ENCODE measurements at regions not wholly inside any gene's neighbourhood (a gene's known extent, or its start where the extent isn't known, plus 50 kb on each side); places are given as distances from the start of the nearest gene placed in this dataset.

DNA sequence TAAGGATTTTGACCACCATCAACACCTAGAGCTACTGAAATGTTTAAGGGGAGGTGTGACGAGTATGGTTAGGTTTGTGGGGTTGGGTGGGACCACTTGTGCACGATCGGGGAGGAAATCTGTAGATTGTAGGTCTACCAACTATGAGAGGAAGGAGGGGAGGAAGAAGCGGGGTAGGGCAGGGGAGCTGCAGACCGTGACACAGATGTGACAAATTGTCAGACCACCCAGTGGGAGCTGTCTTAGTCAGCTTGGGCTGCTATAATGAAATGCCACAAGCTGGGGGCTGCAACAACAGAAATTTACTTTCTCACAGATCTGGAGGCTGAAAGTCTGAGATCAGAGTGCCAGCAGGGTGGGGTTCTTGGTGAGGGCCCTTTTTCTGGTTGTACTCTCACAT is 62.2 kb upstream of the ARGLU1 start:
- DNase-seq (ENCODE audit: low read depth), result no peak

DNA sequence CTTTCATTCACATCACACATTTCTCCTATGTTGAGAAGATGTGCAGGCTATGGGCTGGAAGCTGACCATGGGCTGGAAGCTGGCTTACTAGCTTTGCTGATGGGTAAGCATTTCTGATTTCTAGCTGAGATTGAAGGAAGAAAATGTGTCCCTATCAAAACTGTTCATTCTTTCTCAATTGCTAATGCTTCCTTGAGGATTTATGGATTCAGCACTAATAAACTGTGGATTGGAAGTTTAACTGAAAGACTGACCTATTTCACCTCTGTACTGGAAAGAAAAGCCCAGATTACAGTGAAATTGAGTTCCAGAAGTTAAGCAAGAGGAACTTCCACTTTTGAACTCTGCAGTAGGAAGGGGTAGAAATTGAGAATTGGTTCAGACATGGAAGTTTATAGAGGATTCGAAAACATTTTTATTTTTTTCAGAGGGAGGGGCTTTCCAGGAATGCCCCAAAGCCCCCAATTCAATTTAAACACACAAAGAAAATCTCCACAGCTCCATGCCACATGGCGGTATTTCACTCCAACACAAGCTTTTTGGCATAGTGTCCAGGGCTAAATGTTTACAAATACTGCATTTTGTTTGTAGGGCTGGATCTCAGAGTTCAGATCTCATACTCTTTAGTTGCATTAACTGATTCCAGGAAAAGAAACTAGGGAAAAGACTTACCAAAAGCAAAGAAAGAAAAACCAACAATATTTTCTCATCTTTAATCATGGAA is 61.2 kb upstream of the ARGLU1 start:
- no peak for DNase-seq (ENCODE audit: low read depth)

GRCh38 chr13:106626473-106626872 is 58.5 kb upstream of the ARGLU1 start:
- DNase-seq (ENCODE audit: low read depth), result no peak

GRCh38 chr13:106625578-106625977 is 57.6 kb upstream of the ARGLU1 start:
- DNase-seq (ENCODE audit: low read depth), result no peak

- DNase-seq (ENCODE audit: low read depth), result no peak
Observed at GRCh38 chr13:106623799-106624460, 56.0 kb upstream of the ARGLU1 start.

DNA sequence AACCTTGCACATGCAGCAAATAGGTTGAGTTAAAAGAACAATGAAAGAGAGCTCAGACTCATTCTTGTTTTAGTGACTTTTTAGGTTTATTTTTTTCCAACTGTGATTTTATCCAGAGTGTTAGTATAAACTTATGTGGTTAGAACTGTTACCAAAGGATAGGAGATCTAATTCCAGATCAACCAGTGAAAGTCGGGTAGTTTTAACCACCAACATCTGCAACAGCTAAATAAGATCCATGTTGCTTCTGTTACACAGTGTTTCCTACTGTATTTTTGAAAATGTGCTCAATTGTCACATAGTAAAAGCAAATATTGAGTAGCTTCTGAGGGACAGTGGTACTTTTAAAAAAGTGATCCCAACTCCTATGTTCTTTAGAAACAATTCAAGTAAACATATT is 53.9 kb upstream of the ARGLU1 start:
- DNase-seq (ENCODE audit: low read depth), result no peak

GRCh38 chr13:106619688-106620555 is 52.0 kb upstream of the ARGLU1 start:
- peak; percentile 66 for DNase-seq (ENCODE audit: low read depth)

Data from LHCN-M2 (cell line).